Fibroblast of lung (primary cell): ENCODE measurements at regions not wholly inside any gene's neighbourhood (a gene's known extent, or its start where the extent isn't known, plus 50 kb on each side); places are given as distances from the start of the nearest gene placed in this dataset.

ENCODE experiments used
- DNase-seq, 2 donors: peaks; one replicate each; pipeline versions ENCODE4 v3.0.0 to v3.0.0-alpha.2; 2010; ENCODE audit warnings: low read depth in 2 of 2
- H2AFZ ChIP-seq: 2 replicates; pipeline ENCODE4 v1.5.1; 2012; ENCODE audit warnings: low read length, control low read depth, inconsistent platforms
- H3K27ac ChIP-seq: 2 replicates; pipeline ENCODE4 v1.5.1; 2011; ENCODE audit warnings: low read length, control low read depth; ENCODE audit not compliant: insufficient read depth
- H3K27me3 ChIP-seq: 2 replicates; pipeline ENCODE4 v1.5.1; 2011; ENCODE audit warnings: mild to moderate bottlenecking, low read length; ENCODE audit not compliant: control insufficient read depth, insufficient read depth
- H3K36me3 ChIP-seq: 2 replicates; pipeline ENCODE4 v1.5.1; 2011; ENCODE audit warnings: low read length; ENCODE audit not compliant: control insufficient read depth, insufficient read depth
- H3K4me1 ChIP-seq: 2 replicates; pipeline ENCODE4 v1.5.1; 2011; ENCODE audit warnings: low read length; ENCODE audit not compliant: control insufficient read depth, insufficient read depth; ENCODE audit errors: extremely low read depth
- H3K4me2 ChIP-seq: 2 replicates; pipeline ENCODE4 v1.5.1; 2011; ENCODE audit warnings: low read length, control low read depth; ENCODE audit not compliant: insufficient read depth; ENCODE audit errors: extremely low read depth
- H3K4me3 ChIP-seq, 4 experiments: fragments of 200-600 bp in 1 of 4; sonication (generic) in 1 of 4; replicated peaks in 1 of 4; 2 replicates each; pipeline ENCODE4 v1.5.1; 2011 to 2016; ENCODE audit warnings: low read length in 4 of 4, low read depth in 3 of 4, mild to moderate bottlenecking in 3 of 4, control low read depth in 2 of 4, inconsistent platforms in 1 of 4, mixed read lengths in 1 of 4; ENCODE audit not compliant: insufficient read depth in 1 of 4; ENCODE audit errors: control extremely low read depth in 1 of 4
- H3K79me2 ChIP-seq: 2 replicates; pipeline ENCODE4 v1.5.1; 2012; ENCODE audit warnings: mild to moderate bottlenecking, low read length, inconsistent platforms; ENCODE audit not compliant: control insufficient read depth, insufficient read depth
- H3K9ac ChIP-seq: 2 replicates; pipeline ENCODE4 v1.5.1; 2011; ENCODE audit warnings: mild to moderate bottlenecking, low read length, control low read depth; ENCODE audit not compliant: insufficient read depth
- H3K9me3 ChIP-seq: 2 replicates; pipeline ENCODE4 v1.5.1; 2012; ENCODE audit warnings: low read depth, low read length; ENCODE audit not compliant: control insufficient read depth, insufficient read depth
- H4K20me1 ChIP-seq: 2 replicates; pipeline ENCODE4 v1.5.1; 2011; ENCODE audit warnings: low read length; ENCODE audit not compliant: control insufficient read depth, insufficient read depth; ENCODE audit errors: extremely low read depth
- CTCF ChIP-seq, 2 donors: IDR thresholded peaks in 1 of 2; conservative IDR thresholded peaks in 1 of 2; 1 replicate in 1 of 2; 2 replicates in 1 of 2; pipeline ENCODE4 v1.5.1; 2011 to 2012; ENCODE audit warnings: low read length in 2 of 2, control low read depth in 1 of 2, inconsistent platforms in 1 of 2, low read depth in 1 of 2, mild to moderate bottlenecking in 1 of 2
- EZH2 ChIP-seq: IDR thresholded peaks from 2 replicates; pipeline ENCODE4 v1.5.1; 2012; ENCODE audit warnings: low read length, control low read depth, mild to moderate bottlenecking; ENCODE audit errors: missing control alignments

- Histone ChIP-seq H3K4me1 (no peaks in the 10 kb centered on the region), H3K4me2 (no peak overlapping the region), H3K27ac (no peak overlapping the region), H3K79me2 (no peaks in the 10 kb centered on the region), H3K4me3 (no peak overlapping the region), H4K20me1 (no peaks in the 10 kb centered on the region), H3K9ac (no peak overlapping the region), H3K27me3 (no peaks in the 10 kb centered on the region), H2AFZ (no peak overlapping the region), H3K9me3 (no peaks in the 10 kb centered on the region), H3K36me3 (no peaks in the 10 kb centered on the region)
- no peak for DNase-seq
- TF ChIP-seq CTCF (conservative IDR thresholded peaks at IDR 0.05 in 1 of 2, IDR thresholded peaks at IDR 0.05 in 1 of 2; ENCODE audit: low read depth in 1 of 2, low read length in 2 of 2) (no peak), EZH2 (no peak)
Measured at GRCh38 chr3:34106879-34107278, 308.4 kb downstream of the PDCD6IP start.

- Histone ChIP-seq H3K27me3 (no peaks in the 10 kb centered on the region), H3K9me3 (no peaks in the 10 kb centered on the region), H3K4me1 (no peaks in the 10 kb centered on the region), H4K20me1 (no peaks in the 10 kb centered on the region), H2AFZ (no peak overlapping the region), H3K79me2 (no peaks in the 10 kb centered on the region), H3K27ac (no peak overlapping the region), H3K36me3 (no peaks in the 10 kb centered on the region), H3K4me3 (no peak overlapping the region), H3K9ac (no peak overlapping the region), H3K4me2 (no peak overlapping the region)
- TF ChIP-seq EZH2 (no peak), CTCF (conservative IDR thresholded peaks at IDR 0.05 in 1 of 2, IDR thresholded peaks at IDR 0.05 in 1 of 2; ENCODE audit: low read depth in 1 of 2, low read length in 2 of 2) (no peak)
- DNase-seq, result no peak
Measured at GRCh38 chr3:34107669-34108068, 309.2 kb downstream of the PDCD6IP start.

- Histone ChIP-seq H3K27me3 (no peaks in the 10 kb centered on the region), H3K4me1 (no peaks in the 10 kb centered on the region), H3K79me2 (no peaks in the 10 kb centered on the region), H3K9me3 (no peaks in the 10 kb centered on the region), H3K27ac (no peak overlapping the region), H2AFZ (no peak overlapping the region), H3K4me3 (no peak overlapping the region), H3K4me2 (no peak overlapping the region), H4K20me1 (no peaks in the 10 kb centered on the region), H3K36me3 (no peaks in the 10 kb centered on the region), H3K9ac (no peak overlapping the region)
- TF ChIP-seq EZH2 (no peak), CTCF (conservative IDR thresholded peaks at IDR 0.05 in 1 of 2, IDR thresholded peaks at IDR 0.05 in 1 of 2; ENCODE audit: low read depth in 1 of 2, low read length in 2 of 2) (no peak)
- DNase-seq, result no peak
Measured at GRCh38 chr3:34109021-34109420, 310.6 kb downstream of the PDCD6IP start.
